22Rv1 (cell line): ENCODE measurements at regions not wholly inside any gene's neighbourhood (a gene's known extent, or its start where the extent isn't known, plus 50 kb on each side); places are given as distances from the start of the nearest gene placed in this dataset.

Source experiments
- ZFX ChIP-seq: fragments of 450-650 bp; IDR thresholded peaks from 2 replicates; pipeline ENCODE4 v1.6.1; 2017; ENCODE audit warnings: antibody characterized with exemption, borderline replicate concordance
- TF ChIP-seq, protein P1 (sequence below): fragments of 450-650 bp; IDR thresholded peaks from 2 replicates; pipeline ENCODE4 v1.5.1; 2017; ENCODE audit warnings: mild to moderate bottlenecking

- TF ChIP-seq, protein P1, sequence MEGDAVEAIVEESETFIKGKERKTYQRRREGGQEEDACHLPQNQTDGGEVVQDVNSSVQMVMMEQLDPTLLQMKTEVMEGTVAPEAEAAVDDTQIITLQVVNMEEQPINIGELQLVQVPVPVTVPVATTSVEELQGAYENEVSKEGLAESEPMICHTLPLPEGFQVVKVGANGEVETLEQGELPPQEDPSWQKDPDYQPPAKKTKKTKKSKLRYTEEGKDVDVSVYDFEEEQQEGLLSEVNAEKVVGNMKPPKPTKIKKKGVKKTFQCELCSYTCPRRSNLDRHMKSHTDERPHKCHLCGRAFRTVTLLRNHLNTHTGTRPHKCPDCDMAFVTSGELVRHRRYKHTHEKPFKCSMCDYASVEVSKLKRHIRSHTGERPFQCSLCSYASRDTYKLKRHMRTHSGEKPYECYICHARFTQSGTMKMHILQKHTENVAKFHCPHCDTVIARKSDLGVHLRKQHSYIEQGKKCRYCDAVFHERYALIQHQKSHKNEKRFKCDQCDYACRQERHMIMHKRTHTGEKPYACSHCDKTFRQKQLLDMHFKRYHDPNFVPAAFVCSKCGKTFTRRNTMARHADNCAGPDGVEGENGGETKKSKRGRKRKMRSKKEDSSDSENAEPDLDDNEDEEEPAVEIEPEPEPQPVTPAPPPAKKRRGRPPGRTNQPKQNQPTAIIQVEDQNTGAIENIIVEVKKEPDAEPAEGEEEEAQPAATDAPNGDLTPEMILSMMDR = no peak
- no peak for TF ChIP-seq ZFX
These were observed 155.7 kb downstream of the ACER2 start for GRCh38 chr9:19564396-19565061.
